GM19023 (cell line): ENCODE measurements at regions not wholly inside any gene's neighbourhood (a gene's known extent, or its start where the extent isn't known, plus 50 kb on each side); places are given as distances from the start of the nearest gene placed in this dataset.

Experiments
- ATAC-seq: cut with Tn5 transposase; IDR thresholded peaks from one replicate; pipeline ENCODE4 v1.9.1; 2021; ENCODE audit warnings: mild to moderate bottlenecking, moderate library complexity; ENCODE audit not compliant: unreplicated experiment

GRCh38 chr9:107872457-107873192, 383.1 kb upstream of the KLF4 start:
- no peak for ATAC-seq

DNA sequence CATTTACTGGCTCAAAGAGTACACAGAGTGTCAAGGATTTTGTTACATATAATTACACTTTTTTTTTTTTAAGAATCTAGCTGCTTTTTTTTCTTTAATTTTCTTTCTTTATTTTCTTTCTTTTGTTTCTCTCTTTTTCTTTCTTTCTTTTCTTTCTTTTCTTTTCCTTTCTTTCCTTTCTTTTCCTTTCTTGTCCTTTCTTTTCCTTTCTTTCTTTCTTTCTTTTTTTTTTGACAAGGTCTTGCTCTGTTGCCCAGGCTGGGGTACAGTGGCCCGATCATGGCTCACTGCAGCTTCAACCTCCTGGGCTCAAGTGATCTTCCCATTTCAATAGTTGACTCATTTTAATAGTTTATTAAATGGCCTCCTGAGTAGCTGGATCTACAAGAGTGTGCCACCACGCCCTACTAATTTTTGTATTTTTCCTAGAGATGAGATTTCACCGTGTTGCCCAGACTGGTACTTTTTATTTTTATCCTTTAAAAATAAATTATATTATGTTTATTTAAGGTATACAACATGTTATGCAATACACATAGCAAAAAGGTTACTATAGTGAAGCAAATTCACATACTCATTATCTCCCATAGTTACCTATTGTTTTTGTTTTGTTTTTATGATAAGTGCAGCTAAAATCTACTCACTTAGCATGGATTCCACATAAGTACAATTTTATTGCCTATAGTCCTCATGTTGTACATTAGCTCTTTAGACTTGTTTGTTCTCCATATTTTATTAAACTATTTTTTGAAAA, 381.5 kb upstream of the KLF4 start:
- no peak for ATAC-seq

GRCh38 chr9:107870221-107870620, 380.7 kb upstream of the KLF4 start:
- no peak for ATAC-seq

- no peak for ATAC-seq
Measured at GRCh38 chr9:107869111-107869510, 379.5 kb upstream of the KLF4 start.

DNA sequence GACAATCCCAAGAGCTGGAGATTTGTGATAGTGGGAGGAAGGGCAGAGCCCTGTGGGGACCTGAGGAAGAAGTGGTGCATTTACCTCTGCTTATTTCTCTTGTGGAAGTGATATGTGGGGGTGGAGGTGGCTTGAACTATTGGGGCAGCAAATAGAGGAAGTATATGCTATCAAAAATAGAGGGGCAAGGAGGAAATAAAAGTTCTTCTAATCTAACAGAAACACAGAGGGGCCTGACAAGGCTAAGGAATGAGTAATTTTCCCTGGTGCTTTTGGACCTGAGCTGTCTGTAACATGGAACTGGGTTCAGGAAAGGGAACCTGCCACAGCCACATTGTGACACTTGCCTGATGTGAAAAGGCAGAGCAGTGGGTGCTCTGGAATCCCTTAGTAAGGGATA, 378.6 kb upstream of the KLF4 start:
- no peak for ATAC-seq

GRCh38 chr9:107867738-107868137, 378.2 kb upstream of the KLF4 start:
- no peak for ATAC-seq

GRCh38 chr9:107866711-107867311, 377.2 kb upstream of the KLF4 start:
- ATAC-seq: no peak

GRCh38 chr9:107863396-107863795, 373.8 kb upstream of the KLF4 start:
- no peak for ATAC-seq

GRCh38 chr9:107862881-107863280, 373.3 kb upstream of the KLF4 start:
- no peak for ATAC-seq

DNA sequence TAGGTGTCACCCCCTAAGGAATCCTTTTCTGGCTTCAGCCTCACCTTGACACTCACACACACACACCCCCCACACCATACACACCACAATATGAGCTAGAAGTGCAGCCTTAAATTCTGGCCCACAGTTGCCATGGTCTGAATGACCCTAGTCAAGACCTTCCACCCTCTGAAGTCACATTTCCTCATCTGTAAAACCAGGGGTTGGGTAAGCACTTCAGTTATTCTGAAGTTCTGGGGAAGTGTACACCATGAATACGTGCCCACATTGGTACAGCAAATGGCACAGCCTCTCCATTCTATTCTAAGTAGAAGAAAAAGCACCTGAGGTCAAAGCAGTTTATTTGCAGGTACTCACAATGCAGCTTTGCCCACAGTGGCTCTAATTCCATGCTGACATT, 372.8 kb upstream of the KLF4 start:
- ATAC-seq: no peak

DNA sequence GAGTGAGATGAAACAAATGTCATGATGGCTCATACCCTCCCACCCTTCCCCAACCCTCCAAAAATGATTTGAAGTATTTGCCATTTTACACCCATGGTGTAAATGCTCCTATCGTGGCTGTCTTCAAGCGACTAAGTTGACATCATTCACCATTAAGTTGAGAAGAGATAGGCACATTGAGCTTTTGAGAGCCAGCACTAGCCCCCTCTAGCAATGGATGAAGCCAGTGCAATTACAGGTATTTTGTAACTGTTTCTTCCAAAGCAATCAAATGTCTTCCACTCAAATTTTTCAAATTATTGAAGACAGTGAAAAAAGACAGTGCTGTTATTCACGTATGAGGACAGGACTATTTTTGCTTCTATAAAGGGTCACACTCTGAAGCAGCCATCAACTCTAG, 371.5 kb upstream of the KLF4 start:
- no peak for ATAC-seq

DNA sequence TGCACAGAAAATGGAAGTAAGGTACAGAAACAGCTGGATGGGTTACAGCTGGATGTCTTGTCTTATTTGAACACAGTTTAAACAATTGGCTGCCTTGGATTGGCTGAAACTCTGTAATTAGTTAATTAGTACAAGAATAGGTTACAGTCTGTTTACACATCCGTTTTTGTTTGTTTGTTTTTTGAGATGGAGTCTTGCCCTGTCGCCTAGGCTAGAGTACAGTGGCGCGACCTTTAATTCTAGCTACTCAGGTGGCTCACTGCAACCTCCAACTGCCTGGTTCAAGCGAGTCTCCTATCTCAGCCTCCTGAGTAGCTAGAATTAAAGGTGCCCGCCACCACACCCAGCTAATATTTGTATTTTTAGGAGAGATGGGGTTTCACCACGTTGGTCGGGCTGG, 368.7 kb upstream of the KLF4 start:
- ATAC-seq: no peak

GRCh38 chr9:107856633-107857032, 367.1 kb upstream of the KLF4 start:
- no peak for ATAC-seq

DNA sequence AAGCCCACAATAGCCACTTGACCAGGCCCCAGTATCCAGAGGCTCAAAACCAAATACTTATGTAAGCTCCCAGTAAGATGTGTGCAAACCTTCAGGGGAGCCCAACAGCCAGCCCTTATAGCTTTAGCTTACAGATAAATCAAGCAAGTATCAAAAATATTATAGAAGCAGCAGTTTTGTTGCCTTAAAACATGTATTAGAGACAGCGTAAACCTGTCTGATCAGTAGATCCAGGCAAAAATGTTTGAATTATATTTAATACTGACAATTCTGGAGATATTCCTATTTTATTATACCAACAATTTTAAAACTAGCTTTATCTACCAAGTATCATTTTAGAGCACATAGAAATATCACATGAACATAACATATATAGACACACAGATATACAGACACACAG, 365.6 kb upstream of the KLF4 start:
- no peak for ATAC-seq

DNA sequence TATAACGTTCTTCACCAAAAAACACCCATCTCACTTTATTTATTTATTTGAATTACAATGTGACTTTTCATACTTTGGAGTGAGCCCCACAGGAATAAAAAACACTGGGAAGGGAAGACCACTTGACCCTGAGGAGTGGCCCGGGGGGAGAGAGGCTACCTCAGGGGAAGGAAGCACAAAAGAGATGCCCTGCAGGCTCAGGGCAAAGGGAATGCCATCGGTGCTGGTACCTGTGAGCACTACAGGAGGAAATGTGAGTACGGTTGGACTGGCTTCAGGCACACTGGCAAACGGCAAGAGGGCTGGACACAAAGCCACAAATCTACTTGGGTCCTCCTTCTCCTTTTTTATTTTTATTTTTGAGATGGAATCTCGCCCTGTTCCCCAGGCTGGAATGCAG, 363.9 kb upstream of the KLF4 start:
- no peak for ATAC-seq

DNA sequence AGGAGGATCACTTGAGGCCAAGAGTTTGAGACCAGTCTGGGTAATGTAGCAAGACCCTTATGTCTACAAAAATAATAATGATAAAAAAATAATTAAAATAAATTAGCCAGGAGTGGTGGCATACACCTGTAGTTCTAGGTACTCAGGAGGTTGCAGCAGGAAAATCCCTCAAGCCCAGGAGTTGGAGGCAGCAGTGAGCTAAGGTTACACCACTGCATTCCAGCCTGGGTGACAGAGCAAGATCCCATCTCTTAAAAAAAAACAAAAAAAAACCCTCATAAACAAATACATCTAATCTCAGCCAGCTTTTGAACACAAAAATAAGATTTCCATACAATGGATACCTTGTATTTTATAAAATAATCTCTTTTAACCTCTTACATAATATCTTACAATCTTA, 363.3 kb upstream of the KLF4 start:
- no peak for ATAC-seq

GRCh38 chr9:107850653-107851052, 361.1 kb upstream of the KLF4 start:
- ATAC-seq: no peak

DNA sequence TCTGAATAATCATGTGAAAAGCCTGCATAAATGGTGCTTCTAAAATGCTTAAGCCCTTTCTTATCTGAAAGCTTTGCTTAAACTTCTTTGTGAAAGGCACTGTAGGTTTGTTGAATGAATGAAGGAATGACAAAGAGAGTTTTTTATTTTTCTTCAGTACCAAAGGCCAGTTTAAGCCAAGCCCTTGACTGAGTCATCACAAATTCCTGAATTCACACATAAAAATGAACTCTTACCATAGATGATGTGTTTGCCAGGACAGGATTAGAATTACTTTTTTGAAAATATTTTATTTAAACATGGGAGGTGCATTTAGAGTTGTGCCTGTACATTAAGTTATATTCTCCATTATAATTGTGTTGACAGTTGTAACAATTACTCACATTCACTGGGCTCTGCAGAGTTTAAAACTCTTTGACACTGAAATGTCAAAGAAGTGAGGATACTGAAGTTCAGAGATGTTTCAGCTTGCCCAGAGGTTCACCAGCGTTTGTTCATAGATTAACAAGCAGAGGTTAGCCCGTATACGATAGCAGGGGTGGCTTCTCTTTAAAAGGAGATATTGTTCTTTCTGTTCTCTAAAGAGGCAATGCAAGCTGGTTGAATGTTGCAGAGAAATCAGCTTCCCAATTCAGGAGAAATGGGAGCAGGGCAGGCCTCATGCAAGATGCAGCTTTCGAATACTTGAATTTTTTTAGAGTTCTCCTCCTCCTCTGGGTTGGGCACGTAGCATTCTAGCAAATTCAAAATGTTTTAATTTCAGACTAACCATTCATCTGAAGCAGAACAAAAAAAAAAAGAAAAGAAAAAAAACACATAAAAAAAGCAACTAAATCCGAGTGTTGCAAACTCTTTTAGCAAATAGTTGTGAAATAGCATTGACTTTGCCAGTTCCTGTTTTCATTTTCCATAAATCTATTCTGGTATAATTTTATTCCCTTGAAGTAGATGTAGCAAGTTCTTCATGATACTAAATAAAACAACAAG, 358.7 kb upstream of the KLF4 start:
- ATAC-seq: no peak

DNA sequence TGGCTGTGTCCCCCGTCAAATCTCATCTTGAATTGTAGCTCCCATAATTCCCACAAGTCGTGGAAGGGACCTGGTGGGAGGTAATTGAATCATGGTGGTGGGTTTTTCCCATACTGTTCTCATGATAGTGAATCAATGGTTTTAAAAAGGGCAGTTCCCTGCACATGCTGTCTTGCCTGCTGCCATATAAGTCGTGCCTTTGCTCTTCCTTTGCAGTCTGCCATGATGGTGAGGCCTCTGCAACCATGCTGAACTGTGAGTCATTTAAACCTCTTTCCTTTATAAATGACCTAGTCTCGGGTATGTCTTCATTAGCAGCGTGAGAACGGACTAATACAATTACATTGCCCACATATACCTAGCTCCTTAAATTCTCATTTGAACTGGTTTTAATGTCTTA, 353.0 kb upstream of the KLF4 start:
- ATAC-seq: no peak

DNA sequence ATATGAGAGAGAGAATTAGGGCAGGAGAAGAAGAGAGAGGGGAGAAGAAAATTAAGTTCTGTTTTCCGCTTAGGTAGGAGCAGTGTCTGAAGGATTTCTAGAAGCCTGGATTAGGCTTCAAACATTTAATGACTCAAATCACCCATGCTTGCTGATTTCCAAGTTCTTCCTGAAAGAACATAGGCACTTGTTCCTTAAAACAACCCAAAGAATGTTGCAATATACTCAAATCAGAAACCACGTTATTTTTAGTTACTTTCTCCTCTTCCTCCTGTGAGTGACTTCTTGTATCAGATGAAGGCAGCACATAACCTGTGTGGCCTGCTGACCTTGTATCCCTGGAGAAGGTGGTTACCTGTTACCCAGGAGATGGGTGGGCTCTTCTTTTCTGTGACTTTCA, 351.5 kb upstream of the KLF4 start:
- ATAC-seq: no peak

- no peak for ATAC-seq
Measured at GRCh38 chr9:107839371-107839770, 349.8 kb upstream of the KLF4 start.
